Motor neuron (in vitro differentiated cells): ENCODE measurements at regions not wholly inside any gene's neighbourhood (a gene's known extent, or its start where the extent isn't known, plus 50 kb on each side); places are given as distances from the start of the nearest gene placed in this dataset.
"Not testable (repeated sequence)": the region's sequence is repeated elsewhere in the genome, so short reads cannot be mapped to it uniquely, and the experiment has no call there.

Experiments
- ATAC-seq, 8 experiments: fragments of 200-7000 bp; cut with Tn5 transposase; replicated peaks in 6 of 8; 2 replicates each; pipeline ENCODE4 v1.8.0; 2021; ENCODE audit warnings: mild to moderate bottlenecking in 8 of 8, moderate library complexity in 8 of 8
- H3K27ac ChIP-seq, 2 donors: fragments of 250-450 bp; sonication (Bioruptor Pico); 2 replicates each; pipeline ENCODE4 v1.9.0; 2021; ENCODE audit warnings: antibody characterized with exemption in 2 of 2, mild to moderate bottlenecking in 2 of 2, moderate library complexity in 1 of 2
- H3K4me1 ChIP-seq, 2 donors: fragments of 250-450 bp; sonication (Bioruptor Pico); replicated peaks in 1 of 2; 2 replicates each; pipeline ENCODE4 v1.6.1; 2021; ENCODE audit warnings: antibody characterized with exemption in 2 of 2, mild to moderate bottlenecking in 2 of 2, moderate library complexity in 1 of 2
- H3K4me3 ChIP-seq, 5 donors: fragments of 250-450 bp; sonication (Bioruptor Pico); 2 replicates each; pipeline ENCODE4 v1.9.0; 2021; ENCODE audit warnings: antibody characterized with exemption in 5 of 5, mild to moderate bottlenecking in 5 of 5, moderate library complexity in 4 of 5
- WGBS, 10 experiments: fragments of 450-650 bp; shearing (Covaris generic); methylation state at CpG; one replicate each; pipeline ENCODE4 v1.0.0; 2022; 5-methylcytosine and 5-hydroxymethylcytosine counted together
- in situ Hi-C, 9 experiments: fragments of 400-800 bp; cut with MboI; loops; one replicate each; pipeline ENCODE4 v1.15.0; 2021; ENCODE audit warnings: low sequenced_read_pairs in 9 of 9, low pct_unique_long_range_greater_than_20kb in 2 of 9; ENCODE audit not compliant: unreplicated experiment in 9 of 9

DNA sequence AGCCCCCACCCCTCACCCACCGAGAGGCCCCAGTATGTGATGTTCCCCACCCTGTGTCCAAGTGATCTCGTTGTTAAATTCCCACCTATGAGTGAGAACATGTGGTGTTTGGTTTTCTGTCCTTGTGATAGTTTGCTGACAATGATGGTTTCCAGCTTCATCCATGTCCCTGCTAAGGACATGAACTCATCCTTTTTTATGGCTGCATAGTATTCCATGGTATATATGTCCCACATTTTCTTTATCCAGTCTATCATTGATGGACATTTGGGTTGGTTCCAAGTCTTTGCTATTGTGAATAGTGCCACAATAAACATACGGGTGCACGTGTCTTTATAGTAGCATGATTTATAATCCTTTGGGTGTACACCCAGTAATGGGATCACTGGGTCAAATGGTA lies 79.2 kb downstream of the PXDC1 start:
- ATAC-seq, H3K4me1 ChIP-seq, H3K4me3 ChIP-seq, H3K27ac ChIP-seq, in situ Hi-C loops: not testable (repeated sequence)
- 20 to 100% (median 93%) methylated on average over 1 to 3 of the region's 4 CpGs; no CpG with 5 or more reads in 5 of the 10 experiments for WGBS, 10 experiments

DNA sequence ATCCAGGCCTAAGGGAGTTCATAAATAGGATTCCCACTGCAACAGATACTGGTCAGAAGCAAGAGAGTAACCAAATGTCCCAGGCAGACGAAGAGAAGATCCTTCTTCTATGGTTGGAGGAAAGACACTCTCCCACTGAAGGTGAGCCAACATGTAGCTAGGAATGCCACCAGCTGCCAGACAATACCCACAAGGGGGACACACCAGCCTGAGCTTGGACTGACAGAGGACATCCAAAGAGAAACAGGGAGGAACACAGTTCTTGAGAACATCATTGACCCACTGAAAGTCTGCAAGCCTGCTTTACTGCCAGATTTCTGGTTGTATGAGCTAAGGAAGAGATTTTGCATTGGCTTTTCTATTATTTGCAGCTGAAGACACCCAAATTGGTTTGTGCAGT lies 80.1 kb downstream of the PXDC1 start:
- no peak for ATAC-seq
- in situ Hi-C loops = no loop called here
- H3K4me3 ChIP-seq = no peak overlapping the region
- H3K4me1 ChIP-seq = no peaks in the 10 kb centered on the region
- no peak overlapping the region for H3K27ac ChIP-seq
- WGBS, 10 experiments = 67 to 100% (median 89%) methylated on average over 1 of the region's 1 CpG; no CpG with 5 or more reads in 5 of the 10 experiments

- in situ Hi-C loops = no loop called here
- 14 to 100% (median 79%) methylated on average over 1 of the region's 1 CpG; no CpG with 5 or more reads in 4 of the 10 experiments for WGBS, 10 experiments
- ATAC-seq = peak in 3 of 8 experiments; percentile 30 to 86 (median 44)
- H3K27ac ChIP-seq = no peak overlapping the region
- peaks cover 1 to 5% of the 10 kb centered on the region in 2 donors for H3K4me1 ChIP-seq
- no peak overlapping the region for H3K4me3 ChIP-seq
These were observed 81.2 kb downstream of the PXDC1 start for GRCh38 chr6:3670356-3670755.

- H3K27ac ChIP-seq = no peak overlapping the region
- in situ Hi-C loops = no loop called here
- peaks cover 6 to 9% of the 10 kb centered on the region in 2 donors for H3K4me1 ChIP-seq
- H3K4me3 ChIP-seq = no peak overlapping the region
- ATAC-seq = peak in 2 of 8 experiments; percentile 72 to 86
- 54 to 100% (median 88%) methylated on average over 1 to 4 of the region's 5 CpGs; no CpG with 5 or more reads in 5 of the 10 experiments for WGBS, 10 experiments
These were observed 81.6 kb downstream of the PXDC1 start for GRCh38 chr6:3669916-3670315.

DNA sequence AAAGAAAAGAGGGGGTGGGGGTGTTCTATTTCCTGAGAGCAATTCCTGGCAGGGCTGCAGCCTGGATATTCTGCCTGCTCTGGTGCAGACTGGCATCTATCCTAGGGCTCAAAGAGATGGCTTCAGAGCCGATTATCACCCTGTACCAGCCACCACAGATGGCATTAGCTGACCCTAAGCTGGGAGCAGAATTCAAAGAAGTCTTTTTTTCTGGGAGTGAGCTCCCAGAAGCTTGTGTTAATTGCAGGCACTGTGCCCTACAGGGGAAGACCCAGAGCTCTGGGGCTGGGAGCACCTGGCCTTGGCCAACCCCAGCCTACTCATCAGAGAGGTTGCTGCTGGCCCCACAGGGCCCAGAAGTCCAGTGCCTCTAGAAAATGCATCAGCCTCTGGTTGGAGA lies 85.9 kb downstream of the PXDC1 start:
- WGBS, 10 experiments = 40 to 100% (median 70%) methylated on average over 1 of the region's 1 CpG; no CpG with 5 or more reads in 6 of the 10 experiments

GRCh38 chr6:3664625-3665041 lies 86.9 kb downstream of the PXDC1 start:
- WGBS, 10 experiments = 29 to 86% (median 58%) methylated on average over 1 to 8 of the region's 8 CpGs; no CpG with 5 or more reads in 1 of the 10 experiments

More for the DNA sequence above, 85.9 kb downstream of the PXDC1 start:
- H3K4me3 ChIP-seq = no peak overlapping the region
- H3K27ac ChIP-seq = no peak overlapping the region
- peak in 3 of 8 experiments; percentile 15 to 23 (median 18) for ATAC-seq
- H3K4me1 ChIP-seq = peaks cover 8 to 15% of the 10 kb centered on the region in 2 donors
- in situ Hi-C loops = no loop called here

GRCh38 chr6:3663811-3664210 lies 87.7 kb downstream of the PXDC1 start:
- Histone ChIP-seq H3K4me1 (peaks cover 8 to 15% of the 10 kb centered on the region in 2 donors), H3K27ac (no peak overlapping the region), H3K4me3 (no peak overlapping the region)
- WGBS, 10 experiments = 71 to 100% (median 88%) methylated on average over 1 to 4 of the region's 6 CpGs; no CpG with 5 or more reads in 6 of the 10 experiments
- in situ Hi-C loops = no loop called here
- no peak for ATAC-seq

More at GRCh38 chr6:3664625-3665041, 86.9 kb downstream of the PXDC1 start:
- peak; percentile 38 to 92 (median 74) for ATAC-seq
- no peak overlapping the region for H3K27ac ChIP-seq
- in situ Hi-C loops = no loop called here
- H3K4me3 ChIP-seq = no peak overlapping the region
- peaks cover 8 to 15% of the 10 kb centered on the region in 2 donors for H3K4me1 ChIP-seq

DNA sequence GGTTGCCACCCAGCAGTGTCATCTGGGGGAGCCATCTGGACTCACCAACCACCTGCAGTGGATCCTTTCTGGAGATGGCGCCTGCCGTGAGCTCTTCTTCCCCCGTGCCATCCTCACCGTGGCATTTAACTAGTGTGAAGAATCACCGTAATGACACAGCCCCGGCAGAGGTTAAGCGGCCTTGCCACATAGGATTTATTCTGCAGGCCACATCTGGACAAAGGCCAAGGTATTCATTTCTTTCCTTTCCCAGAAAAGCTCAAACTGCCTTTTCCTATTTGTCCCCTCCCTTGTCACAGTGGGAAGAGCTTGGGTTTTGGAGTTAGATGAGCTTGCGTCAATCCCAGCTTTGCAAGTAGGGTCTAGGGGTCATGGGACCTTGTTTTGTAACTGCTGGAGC lies 88.4 kb downstream of the PXDC1 start:
- in situ Hi-C loops = no loop called here
- H3K27ac ChIP-seq = no peak overlapping the region
- H3K4me1 ChIP-seq = peaks cover 8 to 15% of the 10 kb centered on the region in 2 donors
- 85 to 100% (median 95%) methylated on average over 1 to 8 of the region's 8 CpGs for WGBS, 10 experiments
- no peak for ATAC-seq
- H3K4me3 ChIP-seq = no peak overlapping the region

- in situ Hi-C loops = no loop called here
- 50 to 100% (median 79%) methylated on average over 1 to 11 of the region's 12 CpGs; no CpG with 5 or more reads in 1 of the 10 experiments for WGBS, 10 experiments
- H3K27ac ChIP-seq = no peak overlapping the region
- H3K4me1 ChIP-seq = peaks cover 8 to 15% of the 10 kb centered on the region in 2 donors
- no peak overlapping the region for H3K4me3 ChIP-seq
- ATAC-seq = no peak
These were observed 90.1 kb downstream of the PXDC1 start for GRCh38 chr6:3661390-3661789.

DNA sequence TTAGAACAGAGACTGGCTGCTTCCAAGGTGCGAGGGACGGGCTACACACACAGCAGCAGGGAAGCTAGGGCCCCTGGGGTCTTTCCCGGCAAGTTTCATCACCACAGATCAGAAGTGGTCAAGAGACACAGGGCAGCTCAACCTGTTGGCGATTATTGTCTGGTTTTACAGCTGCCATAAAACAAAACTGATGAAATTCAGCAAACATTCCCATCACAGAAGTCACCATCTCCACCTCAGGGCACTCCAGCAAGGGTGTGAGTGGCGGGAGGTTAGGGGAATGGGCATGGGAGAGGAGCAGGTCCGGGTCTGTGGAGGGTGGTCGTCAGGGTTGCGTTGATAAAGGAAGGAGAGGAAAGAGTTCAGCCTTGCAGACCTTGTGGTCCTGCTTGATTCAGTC lies 91.0 kb downstream of the PXDC1 start:
- in situ Hi-C loops = no loop called here
- WGBS, 10 experiments = 70 to 100% (median 87%) methylated on average over 1 to 7 of the region's 8 CpGs; no CpG with 5 or more reads in 3 of the 10 experiments
- ATAC-seq = no peak
- no peak overlapping the region for H3K27ac ChIP-seq
- H3K4me1 ChIP-seq = peaks cover 8 to 12% of the 10 kb centered on the region in 2 donors
- H3K4me3 ChIP-seq = no peak overlapping the region

DNA sequence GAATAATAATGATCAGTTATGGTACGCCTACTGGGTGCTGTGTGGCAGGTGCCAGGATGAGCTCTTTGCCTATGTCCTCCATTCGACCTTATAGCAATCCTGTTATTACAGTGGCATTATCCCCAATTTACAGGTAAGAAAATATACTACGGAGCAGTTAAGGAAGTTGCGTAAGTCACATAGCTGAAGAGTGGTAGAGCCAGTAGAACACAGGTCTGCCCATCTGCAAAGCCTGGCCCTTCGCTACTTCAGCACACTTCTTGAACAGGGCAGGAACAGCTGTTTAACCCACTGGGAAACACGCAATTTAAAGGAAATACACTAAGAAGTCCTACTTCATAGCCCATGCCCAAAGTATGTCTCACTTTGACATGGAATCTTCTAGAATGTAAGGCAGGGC lies 91.8 kb downstream of the PXDC1 start:
- 70 to 100% (median 85%) methylated on average over 1 to 6 of the region's 6 CpGs; no CpG with 5 or more reads in 1 of the 10 experiments for WGBS, 10 experiments
- no peak overlapping the region for H3K27ac ChIP-seq
- no peak for ATAC-seq
- in situ Hi-C loops = no loop called here
- no peak overlapping the region for H3K4me3 ChIP-seq
- peaks cover under 1 to 5% of the 10 kb centered on the region in 2 donors for H3K4me1 ChIP-seq

- no peak for ATAC-seq
- Histone ChIP-seq H3K4me3 (no peak overlapping the region), H3K4me1 (no peaks in the 10 kb centered on the region), H3K27ac (no peak overlapping the region)
- in situ Hi-C loops = no loop called here
- 60 to 100% (median 87%) methylated on average over 1 to 3 of the region's 5 CpGs; no CpG with 5 or more reads in 2 of the 10 experiments for WGBS, 10 experiments
These were observed 95.4 kb downstream of the PXDC1 start for GRCh38 chr6:3656076-3656475.

DNA sequence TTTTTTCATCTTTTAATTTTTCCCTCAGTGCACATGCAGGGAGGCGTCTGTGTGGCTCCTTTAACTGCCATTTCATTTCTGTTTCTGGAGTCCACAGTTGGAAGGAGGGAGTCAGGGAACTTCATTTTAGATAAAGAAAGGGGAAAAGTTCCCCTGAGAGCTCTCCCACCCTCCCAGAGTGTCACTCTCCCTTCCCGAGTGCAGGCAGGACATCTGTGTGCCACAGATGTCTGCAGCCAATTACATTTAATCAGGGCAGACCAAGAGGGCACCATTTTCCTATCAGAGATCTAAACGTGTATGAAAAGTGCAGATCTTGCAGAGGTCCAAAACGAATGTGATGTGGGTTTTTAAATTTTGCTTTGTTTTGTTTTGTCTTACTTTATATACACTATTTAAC lies 96.6 kb downstream of the PXDC1 start:
- Histone ChIP-seq H3K4me3 (no peak overlapping the region), H3K4me1 (no peaks in the 10 kb centered on the region), H3K27ac (no peak overlapping the region)
- in situ Hi-C loops = no loop called here
- WGBS, 10 experiments = 0 to 100% (median 81%) methylated on average over 1 to 4 of the region's 4 CpGs; no CpG with 5 or more reads in 3 of the 10 experiments
- no peak for ATAC-seq

DNA sequence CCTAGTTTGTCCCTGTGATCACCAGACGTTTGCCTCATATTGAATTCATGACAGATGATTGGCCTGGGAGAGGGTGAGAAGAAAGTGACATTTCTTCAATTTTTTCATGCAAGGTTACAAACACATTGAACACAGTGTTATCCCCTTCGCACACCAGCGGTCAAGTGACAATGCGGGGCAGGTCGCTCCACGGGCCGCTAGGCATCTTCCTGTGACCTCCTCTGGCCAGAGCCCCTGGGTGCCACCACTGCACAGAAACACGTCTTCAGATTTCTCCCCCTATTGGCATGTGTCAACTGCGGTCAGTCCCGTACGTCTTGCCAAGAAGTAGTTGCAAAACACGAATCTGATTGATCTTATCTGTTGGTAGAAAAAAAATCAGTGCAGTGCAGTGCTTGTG lies 97.1 kb downstream of the PXDC1 start:
- Histone ChIP-seq H3K27ac (no peak overlapping the region), H3K4me3 (no peak overlapping the region), H3K4me1 (no peaks in the 10 kb centered on the region)
- ATAC-seq = no peak
- in situ Hi-C loops = no loop called here
- 0 to 94% (median 67%) methylated on average over 1 to 12 of the region's 12 CpGs; no CpG with 5 or more reads in 4 of the 10 experiments for WGBS, 10 experiments
